Activated CD4-positive, CD25-positive, alpha-beta regulatory T cell treated with anti-CD3 and anti-CD28 coated beads, Interleukin-2, amount 50 U/mL, for 72 hours (primary cell): ENCODE measurements at regions not wholly inside any gene's neighbourhood (a gene's known extent, or its start where the extent isn't known, plus 50 kb on each side); places are given as distances from the start of the nearest gene placed in this dataset.
A peak's percentile ranks its signal among the peaks of the same experiment; 100 is the strongest.
"Not testable (repeated sequence)": the region's sequence is repeated elsewhere in the genome, so short reads cannot be mapped to it uniquely, and the experiment has no call there.

Experiments
- DNase-seq: peaks from one replicate; pipeline ENCODE4 v3.0.0; 2021

- no peak for DNase-seq
Measured at GRCh38 chrX:39484159-39485068, 613.3 kb downstream of the BCOR start.

GRCh38 chrX:39487166-39487968 is 610.4 kb downstream of the BCOR start:
- DNase-seq = no peak

- DNase-seq = no peak
Measured at GRCh38 chrX:39487969-39488330, 609.8 kb downstream of the BCOR start.

- peak; percentile 51 for DNase-seq
Measured at GRCh38 chrX:39491548-39492297, 606.0 kb downstream of the BCOR start.

GRCh38 chrX:39492497-39493162 is 605.1 kb downstream of the BCOR start:
- no peak for DNase-seq

GRCh38 chrX:39493168-39493567 is 604.6 kb downstream of the BCOR start:
- no peak for DNase-seq

GRCh38 chrX:39497117-39497516 is 600.6 kb downstream of the BCOR start:
- DNase-seq = not testable (repeated sequence)

- no peak for DNase-seq
Measured at GRCh38 chrX:39497702-39498265, 600.0 kb downstream of the BCOR start.

- DNase-seq = no peak
Measured at GRCh38 chrX:39499996-39500395, 597.8 kb downstream of the BCOR start.

- DNase-seq = no peak
Measured at GRCh38 chrX:39501822-39502221, 595.9 kb downstream of the BCOR start.

GRCh38 chrX:39502486-39502885 is 595.3 kb downstream of the BCOR start:
- no peak for DNase-seq

- DNase-seq = no peak
Measured at GRCh38 chrX:39504227-39504626, 593.5 kb downstream of the BCOR start.

- no peak for DNase-seq
Measured at GRCh38 chrX:39504850-39505259, 592.9 kb downstream of the BCOR start.

GRCh38 chrX:39506131-39506530 is 591.6 kb downstream of the BCOR start:
- DNase-seq = no peak

- DNase-seq = no peak
Measured at GRCh38 chrX:39507034-39507433, 590.7 kb downstream of the BCOR start.

GRCh38 chrX:39507617-39508299 is 590.0 kb downstream of the BCOR start:
- no peak for DNase-seq

- no peak for DNase-seq
Measured at GRCh38 chrX:39508300-39508692, 589.5 kb downstream of the BCOR start.

GRCh38 chrX:39509157-39509556 is 588.6 kb downstream of the BCOR start:
- no peak for DNase-seq

GRCh38 chrX:39513836-39514235 is 583.9 kb downstream of the BCOR start:
- no peak for DNase-seq

- DNase-seq = no peak
Measured at GRCh38 chrX:39514801-39515200, 583.0 kb downstream of the BCOR start.

- DNase-seq = no peak
Measured at GRCh38 chrX:39516427-39516841, 581.3 kb downstream of the BCOR start.
